Esophagus squamous epithelium (tissue), 4 donors: ENCODE measurements at regions not wholly inside any gene's neighbourhood (a gene's known extent, or its start where the extent isn't known, plus 50 kb on each side); places are given as distances from the start of the nearest gene placed in this dataset.

Source experiments
- CTCF ChIP-seq, 6 experiments: fragments of 450-650 bp in 4 of 6; fragments of 200-600 bp in 2 of 6; sonication (generic) in 2 of 6; IDR thresholded peaks; one replicate each; pipeline ENCODE4 v1.5.1; 2016 to 2019; ENCODE audit warnings: antibody characterized with exemption in 6 of 6, mild to moderate bottlenecking in 4 of 6, moderate library complexity in 4 of 6
- POLR2A ChIP-seq, 4 donors: fragments of 450-650 bp; IDR thresholded peaks; one replicate each; pipeline ENCODE4 v1.6.1; 2017; ENCODE audit warnings: antibody characterized with exemption in 4 of 4, mild to moderate bottlenecking in 4 of 4, moderate library complexity in 3 of 4

- TF ChIP-seq CTCF (IDR thresholded peaks at IDR 0.05) (no peak), POLR2A (IDR thresholded peaks at IDR 0.05) (no peak)
Observed at GRCh38 chr6:14521141-14521540, 403.6 kb downstream of the CD83 start.
